Esophagus squamous epithelium (tissue), 4 donors: ENCODE measurements at regions not wholly inside any gene's neighbourhood (a gene's known extent, or its start where the extent isn't known, plus 50 kb on each side); places are given as distances from the start of the nearest gene placed in this dataset.

Experiments used
- POLR2A ChIP-seq, 4 donors: fragments of 450-650 bp; IDR thresholded peaks; one replicate each; pipeline ENCODE4 v1.6.1; 2017; ENCODE audit warnings: antibody characterized with exemption in 4 of 4, mild to moderate bottlenecking in 4 of 4, moderate library complexity in 3 of 4
- TF ChIP-seq, protein P1 (sequence below), 6 experiments: fragments of 450-650 bp in 4 of 6; fragments of 200-600 bp in 2 of 6; sonication (generic) in 2 of 6; IDR thresholded peaks; one replicate each; pipeline ENCODE4 v1.5.1; 2016 to 2019; ENCODE audit warnings: antibody characterized with exemption in 6 of 6, mild to moderate bottlenecking in 4 of 6, moderate library complexity in 4 of 6

- TF ChIP-seq, protein P1, sequence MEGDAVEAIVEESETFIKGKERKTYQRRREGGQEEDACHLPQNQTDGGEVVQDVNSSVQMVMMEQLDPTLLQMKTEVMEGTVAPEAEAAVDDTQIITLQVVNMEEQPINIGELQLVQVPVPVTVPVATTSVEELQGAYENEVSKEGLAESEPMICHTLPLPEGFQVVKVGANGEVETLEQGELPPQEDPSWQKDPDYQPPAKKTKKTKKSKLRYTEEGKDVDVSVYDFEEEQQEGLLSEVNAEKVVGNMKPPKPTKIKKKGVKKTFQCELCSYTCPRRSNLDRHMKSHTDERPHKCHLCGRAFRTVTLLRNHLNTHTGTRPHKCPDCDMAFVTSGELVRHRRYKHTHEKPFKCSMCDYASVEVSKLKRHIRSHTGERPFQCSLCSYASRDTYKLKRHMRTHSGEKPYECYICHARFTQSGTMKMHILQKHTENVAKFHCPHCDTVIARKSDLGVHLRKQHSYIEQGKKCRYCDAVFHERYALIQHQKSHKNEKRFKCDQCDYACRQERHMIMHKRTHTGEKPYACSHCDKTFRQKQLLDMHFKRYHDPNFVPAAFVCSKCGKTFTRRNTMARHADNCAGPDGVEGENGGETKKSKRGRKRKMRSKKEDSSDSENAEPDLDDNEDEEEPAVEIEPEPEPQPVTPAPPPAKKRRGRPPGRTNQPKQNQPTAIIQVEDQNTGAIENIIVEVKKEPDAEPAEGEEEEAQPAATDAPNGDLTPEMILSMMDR (IDR thresholded peaks at IDR 0.05), result no peak
- no peak for TF ChIP-seq POLR2A (IDR thresholded peaks at IDR 0.05)
These were observed 248.0 kb downstream of the DSEL start for GRCh38 chr18:67268530-67268929.
